ENCODE measurements at regions not wholly inside any gene's neighbourhood (a gene's known extent, or its start where the extent isn't known, plus 50 kb on each side); places are given as distances from the start of the nearest gene placed in this dataset.

DNA sequence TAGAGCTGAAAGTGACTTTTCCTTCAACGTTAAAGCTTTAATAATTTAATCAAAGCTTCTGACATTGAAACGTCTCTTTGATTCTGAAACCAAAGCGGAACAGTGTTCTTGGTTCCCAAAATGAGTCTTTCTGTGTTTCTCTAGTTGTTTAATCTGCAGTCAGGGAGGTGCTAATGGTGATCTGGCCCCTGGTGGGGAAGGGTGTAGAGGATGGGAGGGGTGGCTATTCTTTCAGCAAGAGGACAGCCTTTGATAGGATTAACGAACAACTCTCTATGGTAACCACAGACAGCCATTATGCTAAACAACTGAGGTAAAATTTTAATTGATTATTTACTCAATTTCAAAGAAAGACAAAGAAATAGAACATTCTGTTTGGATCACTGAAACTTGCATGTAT lies 79.9 kb upstream of the CADPS start:
- no peaks in the 10 kb centered on the region for H3K36me3 ChIP-seq (ENCODE audit: insufficient read depth, low read length)
- no peak overlapping the region for H3K9ac ChIP-seq (ENCODE audit: low read length)
- H3K79me2 ChIP-seq (replicated peaks; ENCODE audit: insufficient read depth, low read length) = no peaks in the 10 kb centered on the region
- no peak overlapping the region for H2AFZ ChIP-seq (ENCODE audit: low read depth, low read length)
- no peaks in the 10 kb centered on the region for H3K9me3 ChIP-seq (ENCODE audit: low read length)
- no peak overlapping the region for H3K4me2 ChIP-seq (ENCODE audit: low read length)
- no peak for TF ChIP-seq REST (IDR thresholded peaks at IDR 0.05; ENCODE audit: borderline replicate concordance)
- TF ChIP-seq SMC3 (conservative IDR thresholded peaks at IDR 0.05; ENCODE audit: poor library complexity) = no peak
- TF ChIP-seq, protein P1, sequence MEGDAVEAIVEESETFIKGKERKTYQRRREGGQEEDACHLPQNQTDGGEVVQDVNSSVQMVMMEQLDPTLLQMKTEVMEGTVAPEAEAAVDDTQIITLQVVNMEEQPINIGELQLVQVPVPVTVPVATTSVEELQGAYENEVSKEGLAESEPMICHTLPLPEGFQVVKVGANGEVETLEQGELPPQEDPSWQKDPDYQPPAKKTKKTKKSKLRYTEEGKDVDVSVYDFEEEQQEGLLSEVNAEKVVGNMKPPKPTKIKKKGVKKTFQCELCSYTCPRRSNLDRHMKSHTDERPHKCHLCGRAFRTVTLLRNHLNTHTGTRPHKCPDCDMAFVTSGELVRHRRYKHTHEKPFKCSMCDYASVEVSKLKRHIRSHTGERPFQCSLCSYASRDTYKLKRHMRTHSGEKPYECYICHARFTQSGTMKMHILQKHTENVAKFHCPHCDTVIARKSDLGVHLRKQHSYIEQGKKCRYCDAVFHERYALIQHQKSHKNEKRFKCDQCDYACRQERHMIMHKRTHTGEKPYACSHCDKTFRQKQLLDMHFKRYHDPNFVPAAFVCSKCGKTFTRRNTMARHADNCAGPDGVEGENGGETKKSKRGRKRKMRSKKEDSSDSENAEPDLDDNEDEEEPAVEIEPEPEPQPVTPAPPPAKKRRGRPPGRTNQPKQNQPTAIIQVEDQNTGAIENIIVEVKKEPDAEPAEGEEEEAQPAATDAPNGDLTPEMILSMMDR (IDR thresholded peaks at IDR 0.05; ENCODE audit: poor library complexity, severe bottlenecking) = no peak
- no peak for TF ChIP-seq EZH2 (IDR thresholded peaks at IDR 0.05; ENCODE audit: borderline replicate concordance, insufficient read depth, low read length, poor library complexity, severe bottlenecking)
- no peak for TF ChIP-seq EP300 (conservative IDR thresholded peaks at IDR 0.05; ENCODE audit: poor library complexity, severe bottlenecking)
- TF ChIP-seq RAD21 (conservative IDR thresholded peaks at IDR 0.05) = no peak
- TF ChIP-seq POLR2AphosphoS5 (IDR thresholded peaks at IDR 0.05) = no peak
- no peak for TF ChIP-seq MXI1 (conservative IDR thresholded peaks at IDR 0.05; ENCODE audit: poor library complexity, severe bottlenecking)
- no peak for TF ChIP-seq TAF1 (IDR thresholded peaks at IDR 0.05; ENCODE audit: low read depth)
- H3K27ac ChIP-seq (ENCODE audit: low read length) = no peak overlapping the region
- no peaks in the 10 kb centered on the region for H3K27me3 ChIP-seq (ENCODE audit: insufficient read depth, low read depth, low read length)
- no peaks in the 10 kb centered on the region for H3F3A ChIP-seq (ENCODE audit: insufficient read depth, low read length, poor library complexity, severe bottlenecking)
- H3K4me3 ChIP-seq (ENCODE audit: low read length) = no peak overlapping the region
- H3K9me2 ChIP-seq (ENCODE audit: insufficient read depth, low read length) = no peaks in the 10 kb centered on the region
- H4K20me1 ChIP-seq (ENCODE audit: insufficient read depth) = no peaks in the 10 kb centered on the region

DNA sequence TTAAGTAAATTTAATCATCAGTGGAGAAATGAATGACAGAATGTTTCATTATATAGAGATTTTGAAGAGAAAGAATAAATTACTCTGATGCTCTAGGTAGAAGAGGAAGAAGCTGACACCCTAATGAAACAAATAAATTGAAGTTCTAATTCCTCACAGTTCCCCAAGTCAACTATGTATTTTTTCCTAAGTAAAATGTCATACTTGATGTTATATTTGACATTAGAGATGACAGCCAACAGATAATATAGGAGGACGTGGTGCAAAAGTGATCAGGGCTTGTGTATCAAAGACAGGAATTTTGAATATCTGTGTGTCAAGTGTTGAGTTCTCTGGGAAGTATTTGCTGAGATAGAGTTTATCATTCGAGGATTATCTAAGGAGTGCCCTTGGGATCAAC lies 81.2 kb upstream of the CADPS start:
- no peaks in the 10 kb centered on the region for H3K36me3 ChIP-seq (ENCODE audit: insufficient read depth, low read length)

More for the DNA sequence above, 81.2 kb upstream of the CADPS start:
- no peak overlapping the region for H3K4me3 ChIP-seq (ENCODE audit: low read length)
- no peaks in the 10 kb centered on the region for H3K9me2 ChIP-seq (ENCODE audit: insufficient read depth, low read length)
- TF ChIP-seq POLR2AphosphoS5 (IDR thresholded peaks at IDR 0.05) = peak; percentile 57
- peak; percentile 81 for TF ChIP-seq EP300 (conservative IDR thresholded peaks at IDR 0.05; ENCODE audit: poor library complexity, severe bottlenecking)
- TF ChIP-seq MXI1 (conservative IDR thresholded peaks at IDR 0.05; ENCODE audit: poor library complexity, severe bottlenecking) = no peak
- no peaks in the 10 kb centered on the region for H3K27me3 ChIP-seq (ENCODE audit: insufficient read depth, low read depth, low read length)
- no peaks in the 10 kb centered on the region for H3K79me2 ChIP-seq (replicated peaks; ENCODE audit: insufficient read depth, low read length)
- H2AFZ ChIP-seq (ENCODE audit: low read depth, low read length) = no peak overlapping the region
- no peaks in the 10 kb centered on the region for H3F3A ChIP-seq (ENCODE audit: insufficient read depth, low read length, poor library complexity, severe bottlenecking)
- no peak overlapping the region for H3K4me2 ChIP-seq (ENCODE audit: low read length)
- no peak overlapping the region for H3K27ac ChIP-seq (ENCODE audit: low read length)
- no peaks in the 10 kb centered on the region for H4K20me1 ChIP-seq (ENCODE audit: insufficient read depth)
- H3K9me3 ChIP-seq (ENCODE audit: low read length) = no peaks in the 10 kb centered on the region
- H3K9ac ChIP-seq (ENCODE audit: low read length) = no peak overlapping the region

All from neural cell (in vitro differentiated cells).